Activated CD8-positive, alpha-beta memory T cell treated with anti-CD3 and anti-CD28 coated beads for 36 hours (primary cell): ENCODE measurements at regions not wholly inside any gene's neighbourhood (a gene's known extent, or its start where the extent isn't known, plus 50 kb on each side); places are given as distances from the start of the nearest gene placed in this dataset.

Experiments used
- CTCF ChIA-PET: fragments of 350-600 bp; sonication (Branson Sonifier 250); formaldehyde crosslinking; loops from one replicate; lab custom pipeline; 2021; ENCODE audit warnings: antibody characterized with exemption; lab: Charles Lee
- POLR2A ChIA-PET: fragments of 350-600 bp; sonication (Branson Sonifier 250); formaldehyde crosslinking; loops from one replicate; lab custom pipeline; 2021; ENCODE audit warnings: antibody characterized with exemption; lab: Charles Lee

GRCh38 chr10:28250782-28251181 lies 52.1 kb downstream of the MPP7 start:
- CTCF ChIA-PET = interaction anchor here (0.7 to 4.2 kb wide), 8 partner anchors 9 to 508 kb away, joined by 3 to 19 read pairs (median 3); no protein-coding TSS in a partner anchor
- POLR2A ChIA-PET = interaction anchor here (0.6 kb wide), 1 partner anchor 83 kb away, joined by 3 read pairs; no protein-coding TSS in a partner anchor

GRCh38 chr10:28250358-28250757 lies 52.5 kb downstream of the MPP7 start:
- CTCF ChIA-PET = interaction anchor here (0.9 to 4.2 kb wide), 4 partner anchors 46 to 508 kb away, joined by 3 to 19 read pairs (median 4); no protein-coding TSS in a partner anchor
- POLR2A ChIA-PET = no interaction called here

- ChIA-PET POLR2A (no interaction called here), CTCF (interaction anchor here (2.0 kb wide), 1 partner anchor 144 kb away, joined by 5 read pairs; no protein-coding TSS in a partner anchor)
Measured at GRCh38 chr10:28249512-28249911, 53.4 kb downstream of the MPP7 start.

GRCh38 chr10:28248092-28248491 lies 54.8 kb downstream of the MPP7 start:
- POLR2A ChIA-PET = no interaction called here
- CTCF ChIA-PET = interaction anchor here (1.1 to 2.0 kb wide), 3 partner anchors 55 to 146 kb away, joined by 3 to 5 read pairs (median 4); partner anchors contain the start of gene MPP7

GRCh38 chr10:28246023-28246422 lies 56.8 kb downstream of the MPP7 start:
- CTCF ChIA-PET = no interaction called here
- POLR2A ChIA-PET = interaction anchor here (0.8 kb wide), 1 partner anchor 141 kb away, joined by 3 read pairs; no protein-coding TSS in a partner anchor

- POLR2A ChIA-PET = no interaction called here
- CTCF ChIA-PET = interaction anchor here (1.1 kb wide), 1 partner anchor 137 kb away, joined by 3 read pairs; no protein-coding TSS in a partner anchor
Measured at GRCh38 chr10:28243923-28244322, 58.9 kb downstream of the MPP7 start.

GRCh38 chr10:28242555-28243204 lies 60.2 kb downstream of the MPP7 start:
- ChIA-PET POLR2A (no interaction called here), CTCF (interaction anchor here (0.7 to 1.3 kb wide), 6 partner anchors 9 to 796 kb away, joined by 3 to 5 read pairs (median 3); no protein-coding TSS in a partner anchor)

- POLR2A ChIA-PET = no interaction called here
- CTCF ChIA-PET = interaction anchor here (0.6 to 1.3 kb wide), 7 partner anchors 9 to 796 kb away, joined by 3 to 4 read pairs (median 3); no protein-coding TSS in a partner anchor
Measured at GRCh38 chr10:28241741-28242399, 61.0 kb downstream of the MPP7 start.

- ChIA-PET POLR2A (no interaction called here), CTCF (no interaction called here)
Measured at GRCh38 chr10:28240400-28240799, 62.5 kb downstream of the MPP7 start.

- POLR2A ChIA-PET = no interaction called here
- CTCF ChIA-PET = no interaction called here
Measured at GRCh38 chr10:28236591-28236990, 66.3 kb downstream of the MPP7 start.

GRCh38 chr10:28220811-28221210 lies 82.1 kb downstream of the MPP7 start:
- POLR2A ChIA-PET = interaction anchor here (0.5 kb wide), 1 partner anchor 29 kb away, joined by 5 read pairs; no protein-coding TSS in a partner anchor
- CTCF ChIA-PET = interaction anchor here (0.9 kb wide), 1 partner anchor 173 kb away, joined by 3 read pairs; no protein-coding TSS in a partner anchor

- ChIA-PET CTCF (no interaction called here), POLR2A (interaction anchor here (0.6 kb wide), 1 partner anchor 316 kb away, joined by 3 read pairs; no protein-coding TSS in a partner anchor)
Measured at GRCh38 chr10:28219251-28219650, 83.6 kb downstream of the MPP7 start.

GRCh38 chr10:28217848-28218247 lies 85.0 kb downstream of the MPP7 start:
- ChIA-PET CTCF (interaction anchor here (0.5 to 1.1 kb wide), 4 partner anchors 40 to 768 kb away, joined by 3 to 5 read pairs (median 4); no protein-coding TSS in a partner anchor), POLR2A (no interaction called here)

- POLR2A ChIA-PET = no interaction called here
- CTCF ChIA-PET = interaction anchor here (1.6 kb wide), 1 partner anchor 26 kb away, joined by 4 read pairs; no protein-coding TSS in a partner anchor
Measured at GRCh38 chr10:28215930-28216329, 86.9 kb downstream of the MPP7 start.

- CTCF ChIA-PET = interaction anchor here (0.6 to 1.4 kb wide), 3 partner anchors 188 to 578 kb away, joined by 3 read pairs; no protein-coding TSS in a partner anchor
- POLR2A ChIA-PET = no interaction called here
Measured at GRCh38 chr10:28214219-28214618, 88.6 kb downstream of the MPP7 start.

- POLR2A ChIA-PET = no interaction called here
- CTCF ChIA-PET = no interaction called here
Measured at GRCh38 chr10:28211759-28212158, 91.1 kb downstream of the MPP7 start.

- ChIA-PET CTCF (interaction anchor here (0.8 kb wide), 1 partner anchor 10 kb away, joined by 3 read pairs; no protein-coding TSS in a partner anchor), POLR2A (no interaction called here)
Measured at GRCh38 chr10:28207799-28208198, 95.1 kb downstream of the MPP7 start.

GRCh38 chr10:28202941-28203352 lies 99.9 kb downstream of the MPP7 start:
- ChIA-PET POLR2A (no interaction called here), CTCF (interaction anchor here (0.9 kb wide), 1 partner anchor 24 kb away, joined by 6 read pairs; no protein-coding TSS in a partner anchor)
